Uterus (tissue), 2 donors: ENCODE measurements at regions not wholly inside any gene's neighbourhood (a gene's known extent, or its start where the extent isn't known, plus 50 kb on each side); places are given as distances from the start of the nearest gene placed in this dataset.

Source experiments
- POLR2A ChIP-seq, 2 donors: fragments of 450-650 bp; IDR thresholded peaks; one replicate each; pipeline ENCODE4 v1.6.1; 2016; ENCODE audit warnings: antibody characterized with exemption in 2 of 2, mild to moderate bottlenecking in 1 of 2, moderate library complexity in 1 of 2
- TF ChIP-seq, protein P1 (sequence below), 4 experiments: fragments of 200-600 bp in 2 of 4; fragments of 450-650 bp in 2 of 4; sonication (generic) in 2 of 4; IDR thresholded peaks; one replicate each; pipeline ENCODE4 v1.5.1; 2016 to 2019; ENCODE audit warnings: antibody characterized with exemption in 4 of 4, mild to moderate bottlenecking in 2 of 4, moderate library complexity in 1 of 4

DNA sequence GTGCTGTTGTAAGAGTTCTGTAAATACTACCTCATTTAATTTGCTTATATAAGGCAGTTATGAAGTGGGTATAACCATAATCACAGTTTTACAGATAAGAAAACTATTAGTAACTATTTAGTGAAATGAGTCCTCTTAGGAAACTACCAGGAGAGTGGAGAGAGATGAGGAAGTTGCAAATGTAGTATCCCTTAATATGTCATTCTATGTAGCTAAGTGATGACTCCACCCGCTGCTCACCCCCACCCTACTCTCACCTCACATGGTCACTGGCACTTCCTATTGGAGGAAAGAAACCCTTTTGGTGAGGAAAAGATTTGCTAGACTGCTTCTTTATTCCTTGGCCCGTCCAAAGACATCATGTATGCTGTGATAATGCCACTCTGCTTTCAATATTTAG, 241.8 kb upstream of the SLC24A2 start:
- TF ChIP-seq, protein P1, sequence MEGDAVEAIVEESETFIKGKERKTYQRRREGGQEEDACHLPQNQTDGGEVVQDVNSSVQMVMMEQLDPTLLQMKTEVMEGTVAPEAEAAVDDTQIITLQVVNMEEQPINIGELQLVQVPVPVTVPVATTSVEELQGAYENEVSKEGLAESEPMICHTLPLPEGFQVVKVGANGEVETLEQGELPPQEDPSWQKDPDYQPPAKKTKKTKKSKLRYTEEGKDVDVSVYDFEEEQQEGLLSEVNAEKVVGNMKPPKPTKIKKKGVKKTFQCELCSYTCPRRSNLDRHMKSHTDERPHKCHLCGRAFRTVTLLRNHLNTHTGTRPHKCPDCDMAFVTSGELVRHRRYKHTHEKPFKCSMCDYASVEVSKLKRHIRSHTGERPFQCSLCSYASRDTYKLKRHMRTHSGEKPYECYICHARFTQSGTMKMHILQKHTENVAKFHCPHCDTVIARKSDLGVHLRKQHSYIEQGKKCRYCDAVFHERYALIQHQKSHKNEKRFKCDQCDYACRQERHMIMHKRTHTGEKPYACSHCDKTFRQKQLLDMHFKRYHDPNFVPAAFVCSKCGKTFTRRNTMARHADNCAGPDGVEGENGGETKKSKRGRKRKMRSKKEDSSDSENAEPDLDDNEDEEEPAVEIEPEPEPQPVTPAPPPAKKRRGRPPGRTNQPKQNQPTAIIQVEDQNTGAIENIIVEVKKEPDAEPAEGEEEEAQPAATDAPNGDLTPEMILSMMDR (IDR thresholded peaks at IDR 0.05): no peak
- TF ChIP-seq POLR2A (IDR thresholded peaks at IDR 0.05): no peak
